ENCODE measurements at regions not wholly inside any gene's neighbourhood (a gene's known extent, or its start where the extent isn't known, plus 50 kb on each side); places are given as distances from the start of the nearest gene placed in this dataset.

DNA sequence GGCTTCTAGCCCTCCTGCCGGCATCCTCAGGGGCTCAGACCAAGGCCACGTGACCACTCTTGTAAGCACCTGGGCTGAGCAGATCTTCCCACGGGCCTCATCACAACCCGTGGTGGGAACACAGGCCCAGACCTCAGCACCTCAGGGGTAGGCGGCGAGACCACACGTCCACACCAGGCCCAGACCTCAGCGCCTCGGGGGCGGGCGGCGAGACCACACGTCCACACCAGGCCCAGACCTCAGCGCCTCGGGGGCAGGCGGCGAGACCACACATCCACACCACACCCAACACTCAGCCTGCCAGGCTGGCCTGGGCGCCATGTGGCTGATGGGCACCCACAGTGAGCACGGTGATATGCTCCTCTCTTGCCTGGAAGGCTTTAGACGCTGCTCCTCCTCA is 334.4 kb upstream of the SALL3 start:
- intact Hi-C loops (cut with micrococcal nuclease; ENCODE audit: unreplicated experiment) = no loop called here
- POLR2A ChIA-PET = no interaction called here
- FAIRE-seq = no peak

More for the DNA sequence above, 334.4 kb upstream of the SALL3 start:
- Histone ChIP-seq H2AFZ (ENCODE audit: low read length) (no peak overlapping the region), H3K4me3 (replicated peaks in 1 of 3; ENCODE audit: insufficient read depth in 1 of 3, low read depth in 2 of 3, low read length in 3 of 3) (no peak overlapping the region), H3K9me3 (ENCODE audit: low read length) (no peaks in the 10 kb centered on the region), H4K20me1 (ENCODE audit: insufficient read depth, low read length) (no peaks in the 10 kb centered on the region), H3K4me2 (ENCODE audit: low read depth, low read length) (no peak overlapping the region), H3K79me2 (ENCODE audit: insufficient read depth, low read length) (no peaks in the 10 kb centered on the region), H3K27me3 (ENCODE audit: control insufficient read depth in 1 of 2, insufficient read depth in 2 of 2, low read length in 2 of 2) (peaks cover 0 to 11% of the 10 kb centered on the region in 2 experiments; a peak in 3 of 5 replicates), H3K27ac (ENCODE audit: extremely low read length, insufficient read depth, low read length) (no peak overlapping the region), H3K36me3 (replicated peaks in 1 of 2; ENCODE audit: control insufficient read depth in 1 of 2, insufficient read depth in 2 of 2, low read length in 2 of 2) (no peaks in the 10 kb centered on the region), H3K4me1 (ENCODE audit: insufficient read depth, low read length) (no peaks in the 10 kb centered on the region), H3K9ac (ENCODE audit: insufficient read depth, low read depth, low read length) (no peak overlapping the region)
- TF ChIP-seq, protein P1, sequence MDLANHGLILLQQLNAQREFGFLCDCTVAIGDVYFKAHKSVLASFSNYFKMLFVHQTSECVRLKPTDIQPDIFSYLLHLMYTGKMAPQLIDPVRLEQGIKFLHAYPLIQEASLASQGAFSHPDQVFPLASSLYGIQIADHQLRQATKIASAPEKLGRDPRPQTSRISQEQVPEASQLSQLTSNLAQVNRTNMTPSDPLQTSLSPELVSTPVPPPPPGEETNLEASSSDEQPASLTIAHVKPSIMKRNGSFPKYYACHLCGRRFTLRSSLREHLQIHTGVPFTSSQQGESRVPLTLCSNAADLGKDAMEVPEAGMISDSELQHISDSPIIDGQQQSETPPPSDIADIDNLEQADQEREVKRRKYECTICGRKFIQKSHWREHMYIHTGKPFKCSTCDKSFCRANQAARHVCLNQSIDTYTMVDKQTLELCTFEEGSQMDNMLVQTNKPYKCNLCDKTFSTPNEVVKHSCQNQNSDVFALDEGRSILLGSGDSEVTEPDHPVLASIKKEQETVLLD (CRISPR knock-in tag; IDR thresholded peaks at IDR 0.05; ENCODE audit: low read depth) = no peak
- TF ChIP-seq SALL1 (CRISPR knock-in tag; IDR thresholded peaks at IDR 0.05) (no peak), CHD4 (IDR thresholded peaks at IDR 0.05; ENCODE audit: borderline replicate concordance, low read length) (no peak), ZNF350 (CRISPR knock-in tag; IDR thresholded peaks at IDR 0.05; ENCODE audit: borderline replicate concordance, low read depth) (no peak), PTBP1 (IDR thresholded peaks at IDR 0.05; ENCODE audit: low read depth, low read length, poor library complexity, severe bottlenecking) (no peak), ELF1 (CRISPR knock-in tag; IDR thresholded peaks at IDR 0.05) (no peak), SP1 (IDR thresholded peaks at IDR 0.05) (no peak), SP1 (CRISPR knock-in tag; IDR thresholded peaks at IDR 0.05) (no peak), ZNF207 (IDR thresholded peaks at IDR 0.05; ENCODE audit: borderline replicate concordance) (no peak), FOXP1 (IDR thresholded peaks at IDR 0.05) (no peak), FOXP1 (CRISPR knock-in tag; IDR thresholded peaks at IDR 0.05) (no peak)
- TF ChIP-seq, protein P2, sequence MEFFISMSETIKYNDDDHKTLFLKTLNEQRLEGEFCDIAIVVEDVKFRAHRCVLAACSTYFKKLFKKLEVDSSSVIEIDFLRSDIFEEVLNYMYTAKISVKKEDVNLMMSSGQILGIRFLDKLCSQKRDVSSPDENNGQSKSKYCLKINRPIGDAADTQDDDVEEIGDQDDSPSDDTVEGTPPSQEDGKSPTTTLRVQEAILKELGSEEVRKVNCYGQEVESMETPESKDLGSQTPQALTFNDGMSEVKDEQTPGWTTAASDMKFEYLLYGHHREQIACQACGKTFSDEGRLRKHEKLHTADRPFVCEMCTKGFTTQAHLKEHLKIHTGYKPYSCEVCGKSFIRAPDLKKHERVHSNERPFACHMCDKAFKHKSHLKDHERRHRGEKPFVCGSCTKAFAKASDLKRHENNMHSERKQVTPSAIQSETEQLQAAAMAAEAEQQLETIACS (CRISPR knock-in tag; IDR thresholded peaks at IDR 0.05) = no peak
- TF ChIP-seq, protein P3, sequence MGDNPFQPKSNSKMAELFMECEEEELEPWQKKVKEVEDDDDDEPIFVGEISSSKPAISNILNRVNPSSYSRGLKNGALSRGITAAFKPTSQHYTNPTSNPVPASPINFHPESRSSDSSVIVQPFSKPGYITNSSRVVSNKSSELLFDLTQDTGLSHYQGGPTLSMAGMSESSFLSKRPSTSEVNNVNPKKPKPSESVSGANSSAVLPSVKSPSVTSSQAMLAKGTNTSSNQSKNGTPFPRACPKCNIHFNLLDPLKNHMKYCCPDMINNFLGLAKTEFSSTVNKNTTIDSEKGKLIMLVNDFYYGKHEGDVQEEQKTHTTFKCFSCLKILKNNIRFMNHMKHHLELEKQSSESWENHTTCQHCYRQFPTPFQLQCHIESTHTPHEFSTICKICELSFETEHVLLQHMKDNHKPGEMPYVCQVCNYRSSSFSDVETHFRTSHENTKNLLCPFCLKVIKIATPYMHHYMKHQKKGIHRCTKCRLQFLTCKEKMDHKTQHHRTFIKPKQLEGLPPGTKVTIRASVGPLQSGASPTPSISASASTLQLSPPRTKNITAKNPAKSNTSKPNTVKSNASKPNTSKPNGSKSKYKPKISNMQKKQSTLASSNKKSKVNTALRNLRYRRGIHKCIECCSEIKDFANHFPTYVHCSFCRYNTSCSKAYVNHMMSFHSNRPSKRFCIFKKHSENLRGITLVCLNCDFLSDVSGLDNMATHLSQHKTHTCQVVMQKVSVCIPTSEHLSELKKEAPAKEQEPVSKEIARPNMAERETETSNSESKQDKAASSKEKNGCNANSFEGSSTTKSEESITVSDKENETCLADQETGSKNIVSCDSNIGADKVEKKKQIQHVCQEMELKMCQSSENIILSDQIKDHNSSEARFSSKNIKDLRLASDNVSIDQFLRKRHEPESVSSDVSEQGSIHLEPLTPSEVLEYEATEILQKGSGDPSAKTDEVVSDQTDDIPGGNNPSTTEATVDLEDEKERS (CRISPR knock-in tag; IDR thresholded peaks at IDR 0.05) = no peak
- ATAC-seq (no peak; the same call in 2 of the 3 replicates), DNase-seq (ENCODE audit: low spot score) (no peak)
- 40% methylated on average over 6 of the region's 20 CpGs for WGBS (ENCODE audit: low lambda C conversion rate)
- in situ Hi-C loops (cut with HindIII; ENCODE audit: extremely low pct_ligation_motif_present, low pct_unique_long_range_greater_than_20kb) = no loop called here
- no TSS peak for BruUV-seq (replicated peaks)
- CTCF ChIA-PET (ENCODE audit: low intra/inter-chr PET ratio, low total read pairs) = no interaction called here

Measured in HepG2 (cell line).